ENCODE measurements at regions not wholly inside any gene's neighbourhood (a gene's known extent, or its start where the extent isn't known, plus 50 kb on each side); places are given as distances from the start of the nearest gene placed in this dataset.

- no peak for DNase-seq
Observed at GRCh38 chr4:29521281-29521680, 1198.9 kb upstream of the PCDH7 start.

GRCh38 chr4:29536745-29537144 lies 1183.4 kb upstream of the PCDH7 start:
- no peak for DNase-seq

GRCh38 chr4:29538889-29539646 lies 1181.1 kb upstream of the PCDH7 start:
- DNase-seq: no peak

- no peak for DNase-seq
Observed at GRCh38 chr4:29540439-29541102, 1179.6 kb upstream of the PCDH7 start.

- DNase-seq: no peak
Observed at GRCh38 chr4:29541757-29542156, 1178.4 kb upstream of the PCDH7 start.

GRCh38 chr4:29549342-29549741 lies 1170.8 kb upstream of the PCDH7 start:
- DNase-seq: no peak

GRCh38 chr4:29551821-29552220 lies 1168.3 kb upstream of the PCDH7 start:
- DNase-seq: no peak

- DNase-seq: no peak
Observed at GRCh38 chr4:29553846-29554245, 1166.3 kb upstream of the PCDH7 start.

- no peak for DNase-seq
Observed at GRCh38 chr4:29558789-29559188, 1161.4 kb upstream of the PCDH7 start.

GRCh38 chr4:29559286-29559685 lies 1160.9 kb upstream of the PCDH7 start:
- no peak for DNase-seq

GRCh38 chr4:29560452-29560851 lies 1159.7 kb upstream of the PCDH7 start:
- no peak for DNase-seq

GRCh38 chr4:29565256-29565655 lies 1154.9 kb upstream of the PCDH7 start:
- no peak for DNase-seq

GRCh38 chr4:29566371-29566770 lies 1153.8 kb upstream of the PCDH7 start:
- no peak for DNase-seq

GRCh38 chr4:29571322-29571721 lies 1148.8 kb upstream of the PCDH7 start:
- no peak for DNase-seq

- DNase-seq: no peak
Observed at GRCh38 chr4:29578329-29578728, 1141.8 kb upstream of the PCDH7 start.

GRCh38 chr4:29581457-29581856 lies 1138.7 kb upstream of the PCDH7 start:
- no peak for DNase-seq

GRCh38 chr4:29588617-29589016 lies 1131.6 kb upstream of the PCDH7 start:
- DNase-seq: no peak

- DNase-seq: no peak
Observed at GRCh38 chr4:29596228-29596627, 1123.9 kb upstream of the PCDH7 start.

- DNase-seq: no peak
Observed at GRCh38 chr4:29619168-29619567, 1101.0 kb upstream of the PCDH7 start.

GRCh38 chr4:29632199-29632598 lies 1088.0 kb upstream of the PCDH7 start:
- no peak for DNase-seq

- no peak for DNase-seq
Observed at GRCh38 chr4:29636961-29637360, 1083.2 kb upstream of the PCDH7 start.

- DNase-seq: no peak
Observed at GRCh38 chr4:29653221-29653620, 1066.9 kb upstream of the PCDH7 start.

- no peak for DNase-seq
Observed at GRCh38 chr4:29680644-29681043, 1039.5 kb upstream of the PCDH7 start.

GRCh38 chr4:29704059-29704458 lies 1016.1 kb upstream of the PCDH7 start:
- DNase-seq: no peak

GRCh38 chr4:29708473-29708872 lies 1011.7 kb upstream of the PCDH7 start:
- no peak for DNase-seq

Data from NCI-H2107 (cell line).